Gastrocnemius medialis (tissue), 4 donors: ENCODE measurements at regions not wholly inside any gene's neighbourhood (a gene's known extent, or its start where the extent isn't known, plus 50 kb on each side); places are given as distances from the start of the nearest gene placed in this dataset.

Experiments used
- ATAC-seq, 2 donors: fragments of 150-250 bp; one replicate each; pipeline ENCODE4 v1.9.1; 2016
- DNase-seq, 2 donors: peaks; one replicate each; pipeline ENCODE4 v3.0.0-alpha.2; 2019
- H3K27ac ChIP-seq, 4 donors: fragments of 200-600 bp; sonication (generic); 1 replicate in 1 of 4; 2 replicates in 3 of 4; pipeline ENCODE4 v1.5.1; 2016 to 2018; ENCODE audit warnings: mild to moderate bottlenecking in 2 of 4, moderate library complexity in 1 of 4
- H3K27me3 ChIP-seq, 3 donors: fragments of 200-600 bp; sonication (generic) in 2 of 3; 1 replicate in 1 of 3; 2 replicates in 2 of 3; pipeline versions ENCODE4 v1.5.1 to v1.6.0; 2016 to 2019; ENCODE audit warnings: mild to moderate bottlenecking in 1 of 3, moderate library complexity in 1 of 3
- H3K36me3 ChIP-seq, 2 donors: fragments of 200-600 bp; sonication (generic) in 1 of 2; one replicate each; pipeline ENCODE4 v1.5.1; 2017 to 2018
- H3K4me1 ChIP-seq, 2 donors: fragments of 200-600 bp; sonication (generic) in 1 of 2; one replicate each; pipeline ENCODE4 v1.5.1; 2016 to 2017; ENCODE audit warnings: mild to moderate bottlenecking in 2 of 2
- H3K4me3 ChIP-seq, 4 donors: fragments of 200-600 bp; sonication (generic) in 3 of 4; 1 replicate in 1 of 4; 2 replicates in 3 of 4; pipeline ENCODE4 v1.5.1; 2016 to 2019; ENCODE audit warnings: mild to moderate bottlenecking in 2 of 4
- H3K9me3 ChIP-seq, 3 donors: fragments of 200-600 bp; sonication (generic) in 2 of 3; 1 replicate in 1 of 3; 2 replicates in 2 of 3; pipeline ENCODE4 v1.5.1; 2016 to 2019
- CTCF ChIP-seq, 5 experiments: fragments of 450-650 bp in 3 of 5; fragments of 200-600 bp in 2 of 5; sonication (generic) in 2 of 5; IDR thresholded peaks in 4 of 5; conservative IDR thresholded peaks in 1 of 5; 1 replicate in 4 of 5; 2 replicates in 1 of 5; pipeline ENCODE4 v1.5.1; 2016 to 2019; ENCODE audit warnings: antibody characterized with exemption in 5 of 5, mild to moderate bottlenecking in 3 of 5, moderate library complexity in 3 of 5
- POLR2A ChIP-seq, 2 donors: fragments of 450-650 bp; IDR thresholded peaks; one replicate each; pipeline ENCODE4 v1.6.1; 2017; ENCODE audit warnings: antibody characterized with exemption in 2 of 2, mild to moderate bottlenecking in 2 of 2, moderate library complexity in 2 of 2
- in situ Hi-C, 4 donors: fragments of 200-750 bp; cut with MboI; loops; one replicate each; pipeline versions ENCODE4 v1.15.0 to v1.8.0; 2017; ENCODE audit warnings: low sequenced_read_pairs in 4 of 4
- intact Hi-C: fragments of 100-400 bp; cut with DNase I; formaldehyde crosslinking; loops from one replicate; pipeline ENCODE4 v1.15.1; 2023; ENCODE audit warnings: low total_unique reads

GRCh38 chr22:48154943-48155240 is 1392.4 kb downstream of the TBC1D22A start:
- no peak for TF ChIP-seq CTCF (IDR thresholded peaks at IDR 0.05 in 4 of 5, conservative IDR thresholded peaks at IDR 0.05 in 1 of 5)
- no peaks in the 10 kb centered on the region for H3K36me3 ChIP-seq
- intact Hi-C loops = no loop called here
- H3K4me3 ChIP-seq = no peak overlapping the region
- no peak for DNase-seq
- no peaks in the 10 kb centered on the region for H3K27me3 ChIP-seq
- ATAC-seq = no peak
- no peak overlapping the region for H3K27ac ChIP-seq
- in situ Hi-C loops = no loop called here
- H3K4me1 ChIP-seq = no peaks in the 10 kb centered on the region
- no peaks in the 10 kb centered on the region for H3K9me3 ChIP-seq

GRCh38 chr22:48154169-48154942 is 1391.9 kb downstream of the TBC1D22A start:
- no peaks in the 10 kb centered on the region for H3K4me1 ChIP-seq
- H3K27me3 ChIP-seq = no peaks in the 10 kb centered on the region
- TF ChIP-seq POLR2A (IDR thresholded peaks at IDR 0.05) (no peak), CTCF (IDR thresholded peaks at IDR 0.05 in 4 of 5, conservative IDR thresholded peaks at IDR 0.05 in 1 of 5) (no peak)
- DNase-seq (no peak), ATAC-seq (no peak)
- no peaks in the 10 kb centered on the region for H3K9me3 ChIP-seq
- intact Hi-C loops (no loop called here), in situ Hi-C loops (no loop called here)
- no peak overlapping the region for H3K4me3 ChIP-seq
- H3K36me3 ChIP-seq = no peaks in the 10 kb centered on the region
- no peak overlapping the region for H3K27ac ChIP-seq

- Histone ChIP-seq H3K27ac (no peak overlapping the region), H3K4me1 (no peaks in the 10 kb centered on the region), H3K9me3 (no peaks in the 10 kb centered on the region), H3K4me3 (no peak overlapping the region), H3K27me3 (no peaks in the 10 kb centered on the region), H3K36me3 (no peaks in the 10 kb centered on the region)
- TF ChIP-seq POLR2A (IDR thresholded peaks at IDR 0.05) (no peak), CTCF (IDR thresholded peaks at IDR 0.05 in 4 of 5, conservative IDR thresholded peaks at IDR 0.05 in 1 of 5) (no peak)
- intact Hi-C loops (no loop called here), in situ Hi-C loops (no loop called here)
- DNase-seq (no peak), ATAC-seq (no peak)
Observed at GRCh38 chr22:48153726-48154125, 1391.3 kb downstream of the TBC1D22A start.

- no peak for ATAC-seq
- Histone ChIP-seq H3K27ac (no peak overlapping the region), H3K9me3 (no peaks in the 10 kb centered on the region), H3K36me3 (no peaks in the 10 kb centered on the region), H3K27me3 (no peaks in the 10 kb centered on the region), H3K4me1 (no peaks in the 10 kb centered on the region), H3K4me3 (no peak overlapping the region)
- TF ChIP-seq POLR2A (IDR thresholded peaks at IDR 0.05) (no peak), CTCF (IDR thresholded peaks at IDR 0.05 in 4 of 5, conservative IDR thresholded peaks at IDR 0.05 in 1 of 5) (no peak)
- intact Hi-C loops (no loop called here), in situ Hi-C loops (no loop called here)
- no peak for DNase-seq
Observed at GRCh38 chr22:48152916-48153315, 1390.5 kb downstream of the TBC1D22A start.
